Smooth muscle cell (in vitro differentiated cells): ENCODE measurements at regions not wholly inside any gene's neighbourhood (a gene's known extent, or its start where the extent isn't known, plus 50 kb on each side); places are given as distances from the start of the nearest gene placed in this dataset.

ENCODE experiments used
- DNase-seq: peaks from one replicate; lab custom pipeline; 2025; ENCODE audit not compliant: unreplicated experiment; lab: John Stamatoyannopoulos, UW
- H2AFZ ChIP-seq: fragments of 200-600 bp; sonication (generic); 2 replicates; pipeline ENCODE4 v1.6.0; 2016; ENCODE audit warnings: antibody characterized with exemption, low read depth, mild to moderate bottlenecking
- H3F3A ChIP-seq: fragments of 200-600 bp; sonication (generic); 2 replicates; pipeline ENCODE4 v1.6.0; 2017; ENCODE audit warnings: antibody characterized with exemption, low read depth
- H3K27ac ChIP-seq: fragments of 200-600 bp; sonication (generic); 2 replicates; pipeline ENCODE4 v1.5.1; 2016; ENCODE audit warnings: low read depth, mild to moderate bottlenecking
- H3K27me3 ChIP-seq: fragments of 200-600 bp; sonication (generic); 2 replicates; pipeline ENCODE4 v1.6.1; 2016; ENCODE audit warnings: low read depth, mild to moderate bottlenecking
- H3K36me3 ChIP-seq: fragments of 200-600 bp; sonication (generic); 2 replicates; pipeline ENCODE4 v1.5.1; 2016; ENCODE audit warnings: low read depth
- H3K4me1 ChIP-seq: fragments of 200-600 bp; sonication (generic); 2 replicates; pipeline ENCODE4 v1.5.1; 2016; ENCODE audit warnings: low read depth
- H3K4me2 ChIP-seq: fragments of 200-600 bp; sonication (generic); 2 replicates; pipeline ENCODE4 v1.6.0; 2016; ENCODE audit warnings: mild to moderate bottlenecking
- H3K4me3 ChIP-seq: fragments of 200-600 bp; sonication (generic); 2 replicates; pipeline ENCODE4 v1.5.1; 2016; ENCODE audit warnings: mild to moderate bottlenecking
- H3K79me2 ChIP-seq: fragments of 200-600 bp; sonication (generic); 2 replicates; pipeline ENCODE4 v1.6.0; 2016; ENCODE audit warnings: low read depth, mild to moderate bottlenecking
- H3K9ac ChIP-seq: fragments of 200-600 bp; sonication (generic); 2 replicates; pipeline ENCODE4 v1.6.0; 2016; ENCODE audit warnings: low read depth
- H3K9me3 ChIP-seq: fragments of 200-600 bp; sonication (generic); replicated peaks from 2 replicates; pipeline ENCODE4 v1.5.1; 2016; ENCODE audit warnings: low read depth
- H4K20me1 ChIP-seq: fragments of 200-600 bp; sonication (generic); 2 replicates; pipeline ENCODE4 v1.6.0; 2016; ENCODE audit warnings: low read depth
- WGBS: methylation state at CpG from one replicate; pipeline ENCODE4 v1.1.7; 2016; ENCODE audit warnings: low lambda C conversion rate; 5-methylcytosine and 5-hydroxymethylcytosine counted together
- TF ChIP-seq, protein P1 (sequence below): fragments of 200-600 bp; sonication (generic); IDR thresholded peaks from 2 replicates; pipeline ENCODE4 v1.5.1; 2017; ENCODE audit warnings: borderline replicate concordance, mild to moderate bottlenecking, antibody characterized with exemption; ENCODE audit not compliant: insufficient read depth, poor library complexity, severe bottlenecking

DNA sequence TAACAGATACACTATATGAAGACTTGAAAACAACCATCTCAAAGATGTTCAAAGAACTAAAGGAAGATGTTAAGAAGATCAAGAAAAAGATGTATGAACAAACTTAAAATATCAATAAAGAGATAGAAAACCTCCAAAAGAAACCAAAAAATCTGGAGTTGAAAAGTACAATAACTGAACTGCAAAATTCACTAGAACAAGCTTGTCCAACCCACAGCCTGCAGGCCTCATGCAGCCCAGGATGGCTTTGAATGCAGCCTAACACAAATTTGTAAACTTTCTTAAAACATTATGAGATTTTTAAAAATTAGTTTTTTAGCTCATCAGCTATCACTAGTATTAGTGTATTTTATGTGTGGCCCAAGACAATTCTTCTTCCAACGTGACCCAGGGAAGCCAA lies 77.0 kb upstream of the DCTD start:
- H3K79me2 ChIP-seq, result no peaks in the 10 kb centered on the region
- TF ChIP-seq, protein P1, sequence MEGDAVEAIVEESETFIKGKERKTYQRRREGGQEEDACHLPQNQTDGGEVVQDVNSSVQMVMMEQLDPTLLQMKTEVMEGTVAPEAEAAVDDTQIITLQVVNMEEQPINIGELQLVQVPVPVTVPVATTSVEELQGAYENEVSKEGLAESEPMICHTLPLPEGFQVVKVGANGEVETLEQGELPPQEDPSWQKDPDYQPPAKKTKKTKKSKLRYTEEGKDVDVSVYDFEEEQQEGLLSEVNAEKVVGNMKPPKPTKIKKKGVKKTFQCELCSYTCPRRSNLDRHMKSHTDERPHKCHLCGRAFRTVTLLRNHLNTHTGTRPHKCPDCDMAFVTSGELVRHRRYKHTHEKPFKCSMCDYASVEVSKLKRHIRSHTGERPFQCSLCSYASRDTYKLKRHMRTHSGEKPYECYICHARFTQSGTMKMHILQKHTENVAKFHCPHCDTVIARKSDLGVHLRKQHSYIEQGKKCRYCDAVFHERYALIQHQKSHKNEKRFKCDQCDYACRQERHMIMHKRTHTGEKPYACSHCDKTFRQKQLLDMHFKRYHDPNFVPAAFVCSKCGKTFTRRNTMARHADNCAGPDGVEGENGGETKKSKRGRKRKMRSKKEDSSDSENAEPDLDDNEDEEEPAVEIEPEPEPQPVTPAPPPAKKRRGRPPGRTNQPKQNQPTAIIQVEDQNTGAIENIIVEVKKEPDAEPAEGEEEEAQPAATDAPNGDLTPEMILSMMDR, result no peak
- no peak overlapping the region for H2AFZ ChIP-seq
- no peak overlapping the region for H3K27ac ChIP-seq
- no peaks in the 10 kb centered on the region for H3K4me1 ChIP-seq
- no peak overlapping the region for H3K4me3 ChIP-seq
- no peak for DNase-seq
- no peaks in the 10 kb centered on the region for H4K20me1 ChIP-seq
- peaks cover 4% of the 10 kb centered on the region for H3K9me3 ChIP-seq
- 91% methylated on average over 1 of the region's 1 CpG for WGBS
- H3F3A ChIP-seq, result no peaks in the 10 kb centered on the region
- no peak overlapping the region for H3K4me2 ChIP-seq
- H3K36me3 ChIP-seq, result no peaks in the 10 kb centered on the region
- H3K9ac ChIP-seq, result no peak overlapping the region
- H3K27me3 ChIP-seq, result no peaks in the 10 kb centered on the region

DNA sequence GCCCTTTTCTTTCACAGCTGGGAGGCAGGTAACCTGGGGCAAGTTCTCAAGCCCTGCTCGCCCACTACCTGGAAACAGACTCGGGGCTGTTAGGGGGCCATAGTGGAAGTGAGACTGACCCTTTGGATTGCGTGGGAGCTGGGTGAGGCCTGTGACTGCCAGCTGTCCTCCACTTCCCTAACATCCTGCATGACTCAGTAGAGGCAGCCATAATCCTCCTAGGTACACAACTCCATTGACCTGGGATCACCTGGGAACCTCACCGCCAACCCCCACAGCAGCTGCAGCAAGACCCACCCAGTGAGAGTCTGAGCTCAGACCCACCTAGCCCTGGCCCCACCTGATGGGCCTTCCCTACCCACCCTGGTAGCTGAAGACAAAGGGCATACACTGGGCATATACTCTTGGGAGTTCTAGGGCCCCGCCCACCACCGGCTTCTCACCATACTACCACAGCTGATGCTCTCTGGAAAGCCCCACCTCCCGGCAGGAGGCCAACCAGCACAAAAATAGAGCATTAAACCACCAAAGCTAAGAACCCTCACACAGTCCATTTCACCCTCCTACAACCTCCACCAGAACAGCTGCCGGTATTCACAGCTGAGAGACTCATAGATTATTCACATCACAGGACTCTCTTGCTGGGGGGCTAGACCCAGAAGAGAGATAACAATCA lies 61.1 kb upstream of the DCTD start:
- no peak overlapping the region for H3K4me3 ChIP-seq
- H3K9ac ChIP-seq, result no peak overlapping the region
- no peaks in the 10 kb centered on the region for H3K4me1 ChIP-seq
- H3K9me3 ChIP-seq, result no peaks in the 10 kb centered on the region
- H3K79me2 ChIP-seq, result no peaks in the 10 kb centered on the region
- no peaks in the 10 kb centered on the region for H3K27me3 ChIP-seq
- H3F3A ChIP-seq, result no peaks in the 10 kb centered on the region
- no peak for DNase-seq
- H3K36me3 ChIP-seq, result no peaks in the 10 kb centered on the region
- H4K20me1 ChIP-seq, result no peaks in the 10 kb centered on the region
- H3K4me2 ChIP-seq, result no peak overlapping the region
- H3K27ac ChIP-seq, result peak overlapping the region; percentile 17
- TF ChIP-seq, protein P1, result no peak
- H2AFZ ChIP-seq, result peak overlapping the region; percentile 78
- WGBS, result 77% methylated on average over 8 of the region's 8 CpGs

DNA sequence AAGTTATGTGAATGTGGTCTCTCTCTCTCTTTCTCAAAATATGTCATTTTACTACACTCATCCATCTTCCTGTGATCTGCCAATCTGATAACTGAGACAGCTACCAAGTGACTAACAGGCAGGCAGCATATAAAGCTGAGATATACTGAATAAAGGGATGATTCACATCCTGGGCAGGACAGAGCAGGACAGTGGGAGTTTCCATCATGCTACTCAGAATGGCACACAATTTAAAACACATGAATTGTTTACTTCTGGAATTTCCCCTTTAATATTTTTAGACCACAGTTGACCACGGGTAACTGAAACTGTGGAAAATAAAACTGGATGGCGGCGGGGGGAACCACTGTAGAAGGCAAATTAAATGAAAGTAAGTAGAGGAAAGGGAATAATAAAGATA lies 58.6 kb upstream of the DCTD start:
- peak overlapping the region; percentile 81 for H3K27ac ChIP-seq

More for the DNA sequence above, 58.6 kb upstream of the DCTD start:
- no peaks in the 10 kb centered on the region for H4K20me1 ChIP-seq
- H3K79me2 ChIP-seq, result no peaks in the 10 kb centered on the region
- H3K9ac ChIP-seq, result peak overlapping the region; percentile 55
- H3K4me1 ChIP-seq, result no peaks in the 10 kb centered on the region
- H3F3A ChIP-seq, result no peaks in the 10 kb centered on the region
- H3K4me2 ChIP-seq, result peak overlapping the region; percentile 42
- TF ChIP-seq, protein P1, result no peak
- no peaks in the 10 kb centered on the region for H3K9me3 ChIP-seq
- DNase-seq, result no peak
- H3K36me3 ChIP-seq, result no peaks in the 10 kb centered on the region
- no peaks in the 10 kb centered on the region for H3K27me3 ChIP-seq
- H3K4me3 ChIP-seq, result no peak overlapping the region
- no peak overlapping the region for H2AFZ ChIP-seq
- 12% methylated on average over 3 of the region's 3 CpGs for WGBS
